HG03457 (cell line): ENCODE measurements at regions not wholly inside any gene's neighbourhood (a gene's known extent, or its start where the extent isn't known, plus 50 kb on each side); places are given as distances from the start of the nearest gene placed in this dataset.
"Not testable (repeated sequence)": the region's sequence is repeated elsewhere in the genome, so short reads cannot be mapped to it uniquely, and the experiment has no call there.

Experiments used
- ATAC-seq: cut with Tn5 transposase; IDR thresholded peaks from one replicate; pipeline ENCODE4 v1.9.1; 2021; ENCODE audit warnings: moderate number of reproducible peaks; ENCODE audit not compliant: unreplicated experiment

GRCh38 chr2:150859877-150860276 lies 372.4 kb upstream of the RND3 start:
- ATAC-seq, result no peak

GRCh38 chr2:150859162-150859561 lies 371.7 kb upstream of the RND3 start:
- no peak for ATAC-seq

- ATAC-seq, result no peak
Observed at GRCh38 chr2:150858382-150858781, 370.9 kb upstream of the RND3 start.

GRCh38 chr2:150856596-150857281 lies 369.3 kb upstream of the RND3 start:
- ATAC-seq, result no peak

- ATAC-seq, result no peak
Observed at GRCh38 chr2:150853263-150853662, 365.8 kb upstream of the RND3 start.

GRCh38 chr2:150850641-150851040 lies 363.2 kb upstream of the RND3 start:
- no peak for ATAC-seq

- no peak for ATAC-seq
Observed at GRCh38 chr2:150847578-150847977, 360.1 kb upstream of the RND3 start.

- ATAC-seq, result no peak
Observed at GRCh38 chr2:150846691-150847090, 359.2 kb upstream of the RND3 start.

GRCh38 chr2:150832686-150833085 lies 345.2 kb upstream of the RND3 start:
- ATAC-seq, result no peak

- ATAC-seq, result no peak
Observed at GRCh38 chr2:150824118-150824517, 336.7 kb upstream of the RND3 start.

GRCh38 chr2:150817422-150817821 lies 330.0 kb upstream of the RND3 start:
- no peak for ATAC-seq

- no peak for ATAC-seq
Observed at GRCh38 chr2:150812664-150813367, 325.3 kb upstream of the RND3 start.

GRCh38 chr2:150812066-150812465 lies 324.6 kb upstream of the RND3 start:
- no peak for ATAC-seq

GRCh38 chr2:150811259-150811855 lies 323.9 kb upstream of the RND3 start:
- ATAC-seq, result no peak

GRCh38 chr2:150809103-150809502 lies 321.6 kb upstream of the RND3 start:
- ATAC-seq, result no peak

GRCh38 chr2:150806336-150806735 lies 318.9 kb upstream of the RND3 start:
- no peak for ATAC-seq

GRCh38 chr2:150803689-150804398 lies 316.4 kb upstream of the RND3 start:
- no peak for ATAC-seq

GRCh38 chr2:150802635-150803034 lies 315.2 kb upstream of the RND3 start:
- no peak for ATAC-seq

GRCh38 chr2:150796236-150796635 lies 308.8 kb upstream of the RND3 start:
- ATAC-seq, result not testable (repeated sequence)

- no peak for ATAC-seq
Observed at GRCh38 chr2:150792780-150793300, 305.4 kb upstream of the RND3 start.

- no peak for ATAC-seq
Observed at GRCh38 chr2:150791567-150791966, 304.1 kb upstream of the RND3 start.
